Right atrium auricular region (tissue), 2 donors: ENCODE measurements at regions not wholly inside any gene's neighbourhood (a gene's known extent, or its start where the extent isn't known, plus 50 kb on each side); places are given as distances from the start of the nearest gene placed in this dataset.

Experiments
- DNase-seq: peaks from one replicate; pipeline ENCODE4 v3.0.0-alpha.2; 2019; ENCODE audit warnings: low spot score
- H3K27ac ChIP-seq, 2 donors: fragments of 200-600 bp; sonication (generic); 1 replicate in 1 of 2; 2 replicates in 1 of 2; pipeline ENCODE4 v1.5.1; 2016 to 2019
- H3K27me3 ChIP-seq, 2 donors: fragments of 200-600 bp; sonication (generic); one replicate each; pipeline versions ENCODE4 v1.5.1 to v1.6.0; 2017 to 2019
- H3K36me3 ChIP-seq: fragments of 200-600 bp; sonication (generic); one replicate; pipeline ENCODE4 v1.5.1; 2016
- H3K4me1 ChIP-seq, 2 donors: fragments of 200-600 bp; sonication (generic); one replicate each; pipeline versions ENCODE4 v1.5.1 to v1.6.0; 2017 to 2019
- H3K4me3 ChIP-seq, 2 donors: fragments of 200-600 bp; sonication (generic); 1 replicate in 1 of 2; 2 replicates in 1 of 2; pipeline ENCODE4 v1.5.1; 2017 to 2019; ENCODE audit warnings: mild to moderate bottlenecking in 1 of 2, moderate library complexity in 1 of 2
- H3K9me3 ChIP-seq, 2 donors: fragments of 200-600 bp; sonication (generic); one replicate each; pipeline ENCODE4 v1.5.1; 2019
- CTCF ChIP-seq, 2 donors: fragments of 200-600 bp; sonication (generic); IDR thresholded peaks; one replicate each; pipeline ENCODE4 v1.5.1; 2019; ENCODE audit warnings: antibody characterized with exemption in 2 of 2

DNA sequence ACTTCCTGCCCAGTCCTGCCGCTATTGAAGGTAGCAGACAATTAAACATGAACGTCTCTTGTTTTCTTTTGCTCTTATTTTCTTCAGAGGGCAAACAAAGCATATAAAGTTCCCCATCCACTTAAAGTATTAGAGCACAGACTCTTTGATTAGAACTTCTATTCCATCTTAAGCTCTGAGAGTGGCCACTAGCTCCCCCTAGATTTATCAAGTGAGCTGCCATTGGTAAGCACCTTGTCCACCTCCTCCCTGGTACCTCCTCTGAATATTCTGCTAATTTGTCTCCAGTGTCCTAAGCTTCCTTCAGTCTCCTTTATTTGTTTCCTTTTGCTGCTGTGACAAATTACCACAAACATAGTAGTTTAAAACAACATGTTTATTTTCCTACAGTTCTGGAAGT lies 264.3 kb upstream of the KCNN2 start:
- Histone ChIP-seq H3K27ac (no peak overlapping the region), H3K27me3 (no peaks in the 10 kb centered on the region), H3K9me3 (no peaks in the 10 kb centered on the region), H3K36me3 (no peaks in the 10 kb centered on the region), H3K4me1 (no peaks in the 10 kb centered on the region), H3K4me3 (no peak overlapping the region)
- no peak for TF ChIP-seq CTCF (IDR thresholded peaks at IDR 0.05)
- DNase-seq = no peak

DNA sequence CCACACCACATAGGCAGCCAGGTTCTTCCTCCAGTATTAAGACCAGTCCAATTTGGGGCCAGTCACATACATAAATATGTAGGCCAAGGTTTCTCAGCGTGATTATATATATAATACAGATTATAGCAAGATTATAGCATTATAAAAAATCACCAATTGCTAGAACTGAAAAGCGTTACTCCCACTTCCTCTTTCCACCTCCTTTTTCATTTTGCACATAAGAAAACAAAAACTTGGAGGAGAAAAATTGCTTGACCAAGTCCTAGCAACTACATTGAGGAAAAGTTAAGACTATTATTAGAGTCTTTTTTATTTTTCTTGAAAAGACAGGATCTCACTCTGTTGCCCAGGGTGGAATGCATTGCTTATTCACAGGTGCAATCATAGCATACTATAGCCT lies 262.7 kb upstream of the KCNN2 start:
- Histone ChIP-seq H3K27me3 (no peaks in the 10 kb centered on the region), H3K4me3 (no peak overlapping the region), H3K36me3 (no peaks in the 10 kb centered on the region), H3K27ac (no peak overlapping the region), H3K4me1 (no peaks in the 10 kb centered on the region), H3K9me3 (no peaks in the 10 kb centered on the region)
- no peak for DNase-seq
- no peak for TF ChIP-seq CTCF (IDR thresholded peaks at IDR 0.05)

GRCh38 chr5:114101153-114101552 lies 260.7 kb upstream of the KCNN2 start:
- Histone ChIP-seq H3K36me3 (no peaks in the 10 kb centered on the region), H3K27me3 (no peaks in the 10 kb centered on the region), H3K27ac (no peak overlapping the region), H3K4me3 (no peak overlapping the region), H3K9me3 (no peaks in the 10 kb centered on the region), H3K4me1 (no peaks in the 10 kb centered on the region)
- no peak for DNase-seq
- TF ChIP-seq CTCF (IDR thresholded peaks at IDR 0.05) = peak; percentile 41 to 68

- TF ChIP-seq CTCF (IDR thresholded peaks at IDR 0.05) = no peak
- Histone ChIP-seq H3K27ac (no peak overlapping the region), H3K9me3 (no peaks in the 10 kb centered on the region), H3K4me1 (no peaks in the 10 kb centered on the region), H3K4me3 (no peak overlapping the region), H3K27me3 (no peaks in the 10 kb centered on the region), H3K36me3 (no peaks in the 10 kb centered on the region)
- DNase-seq = no peak
Measured at GRCh38 chr5:114113604-114114003, 248.3 kb upstream of the KCNN2 start.

DNA sequence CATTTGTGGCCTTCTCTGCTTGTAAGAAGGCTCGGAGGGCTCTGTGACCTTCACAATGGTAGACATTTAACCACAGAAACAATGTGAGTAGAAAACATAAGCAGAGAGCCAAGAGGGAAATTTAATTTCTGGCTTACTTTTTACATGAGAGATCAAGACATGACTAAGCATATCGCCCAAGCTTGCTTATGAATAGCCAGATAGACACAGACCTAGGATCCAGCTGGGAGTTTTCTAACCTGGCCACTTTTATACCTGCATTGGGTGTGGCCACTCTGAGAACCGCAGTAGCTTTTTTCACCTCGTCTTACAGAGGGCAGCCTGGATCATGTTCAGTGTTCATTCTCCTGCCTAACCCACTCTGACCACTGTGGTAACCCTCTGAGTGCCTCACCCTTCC lies 244.9 kb upstream of the KCNN2 start:
- H3K36me3 ChIP-seq = no peaks in the 10 kb centered on the region
- H3K4me3 ChIP-seq = no peak overlapping the region
- no peaks in the 10 kb centered on the region for H3K27me3 ChIP-seq
- no peaks in the 10 kb centered on the region for H3K9me3 ChIP-seq
- no peaks in the 10 kb centered on the region for H3K4me1 ChIP-seq
- no peak for DNase-seq
- H3K27ac ChIP-seq = no peak overlapping the region
- TF ChIP-seq CTCF (IDR thresholded peaks at IDR 0.05) = no peak

DNA sequence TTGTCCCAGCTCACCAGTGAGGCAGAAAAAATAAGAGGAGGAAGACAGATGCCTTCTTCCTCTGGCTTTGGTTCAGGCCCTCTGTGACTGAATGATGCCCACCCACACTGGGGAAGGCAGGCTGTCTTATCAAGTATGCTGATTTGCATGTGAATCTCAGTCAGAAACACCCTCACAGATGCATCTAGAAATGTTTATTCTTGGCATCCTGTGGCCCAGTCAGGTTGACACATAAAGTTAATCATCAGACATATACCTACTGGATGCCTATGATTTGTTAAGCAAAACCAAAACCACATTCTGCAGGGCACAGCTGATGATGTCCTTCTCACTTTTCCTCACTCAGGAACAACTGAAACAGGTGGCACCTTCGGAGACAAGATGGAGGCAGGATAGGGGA lies 243.4 kb upstream of the KCNN2 start:
- Histone ChIP-seq H3K4me3 (no peak overlapping the region), H3K36me3 (no peaks in the 10 kb centered on the region), H3K4me1 (no peaks in the 10 kb centered on the region), H3K9me3 (no peaks in the 10 kb centered on the region), H3K27me3 (no peaks in the 10 kb centered on the region), H3K27ac (no peak overlapping the region)
- DNase-seq = no peak
- TF ChIP-seq CTCF (IDR thresholded peaks at IDR 0.05) = no peak
